Myocyte (in vitro differentiated cells): ENCODE measurements at regions not wholly inside any gene's neighbourhood (a gene's known extent, or its start where the extent isn't known, plus 50 kb on each side); places are given as distances from the start of the nearest gene placed in this dataset.

Experiments
- DNase-seq: peaks from one replicate; pipeline ENCODE4 v3.0.0-alpha.2; 2012; ENCODE audit warnings: low read depth

DNA sequence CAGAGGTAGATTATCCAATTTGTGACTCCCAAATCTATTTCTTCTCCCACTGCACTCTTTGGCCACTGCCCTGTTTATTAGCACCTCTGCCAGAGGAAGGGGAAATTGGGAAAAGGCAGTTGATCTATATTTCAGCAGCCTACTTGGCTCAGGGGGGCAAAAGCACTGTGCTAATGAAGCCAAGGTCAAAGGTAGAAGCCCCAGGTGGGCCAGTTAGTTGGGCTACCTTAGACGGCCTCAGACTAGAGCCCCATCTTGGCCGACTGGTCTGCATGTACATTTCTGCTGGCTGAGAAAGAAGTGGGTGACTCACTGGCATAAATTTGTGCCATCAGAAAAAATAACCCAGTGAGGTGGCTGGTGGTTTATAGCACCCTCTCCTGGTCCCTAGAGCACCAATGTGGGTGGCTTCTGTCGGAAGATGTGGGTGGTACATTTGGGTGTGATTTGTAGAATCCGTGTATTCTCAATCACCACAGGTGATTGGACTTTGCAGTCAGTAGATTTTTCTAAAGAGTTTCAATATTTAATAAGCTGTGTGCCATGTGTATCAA lies 293.3 kb upstream of the MKI67 start:
- DNase-seq: no peak

GRCh38 chr10:128420623-128421022 lies 294.4 kb upstream of the MKI67 start:
- no peak for DNase-seq

DNA sequence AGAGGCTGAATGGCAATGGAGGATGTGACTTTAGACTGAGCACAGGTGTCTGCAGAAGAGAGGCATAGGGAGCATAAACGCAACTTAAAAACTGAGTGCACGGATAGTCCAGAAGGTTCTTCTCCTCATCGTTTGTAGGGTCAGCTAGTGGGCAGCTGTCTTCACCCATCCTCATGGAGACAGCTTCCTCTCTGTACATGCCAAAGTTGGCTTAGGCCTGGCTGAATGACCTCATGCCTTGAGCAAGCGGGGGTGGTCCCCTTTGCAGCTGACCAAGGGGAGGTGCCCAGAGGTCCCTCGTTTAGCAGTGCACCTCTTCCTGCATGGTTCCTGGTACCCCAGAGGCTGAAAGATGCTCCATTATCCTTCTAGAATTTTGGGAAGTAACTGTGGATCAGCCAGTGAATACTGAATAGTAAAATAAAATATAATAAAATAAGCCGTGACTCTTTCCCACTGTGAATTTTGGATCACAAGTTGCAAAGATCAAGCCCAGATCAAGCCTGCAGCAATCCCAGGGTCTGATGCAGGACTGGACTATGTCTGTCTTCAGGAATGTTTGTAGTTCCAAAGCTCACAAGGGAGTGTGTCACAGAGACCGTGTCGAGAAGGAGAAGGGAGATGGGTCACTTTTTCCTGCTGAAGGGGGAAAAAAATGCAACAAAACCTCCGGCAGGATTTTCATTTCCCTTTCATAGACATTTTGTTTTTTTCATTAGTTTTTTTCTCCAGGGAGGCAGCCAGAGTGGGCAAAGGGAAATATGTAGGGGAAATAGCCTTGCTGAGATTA lies 295.3 kb upstream of the MKI67 start:
- no peak for DNase-seq

- no peak for DNase-seq
These were observed 296.0 kb upstream of the MKI67 start for GRCh38 chr10:128422190-128422589.

DNA sequence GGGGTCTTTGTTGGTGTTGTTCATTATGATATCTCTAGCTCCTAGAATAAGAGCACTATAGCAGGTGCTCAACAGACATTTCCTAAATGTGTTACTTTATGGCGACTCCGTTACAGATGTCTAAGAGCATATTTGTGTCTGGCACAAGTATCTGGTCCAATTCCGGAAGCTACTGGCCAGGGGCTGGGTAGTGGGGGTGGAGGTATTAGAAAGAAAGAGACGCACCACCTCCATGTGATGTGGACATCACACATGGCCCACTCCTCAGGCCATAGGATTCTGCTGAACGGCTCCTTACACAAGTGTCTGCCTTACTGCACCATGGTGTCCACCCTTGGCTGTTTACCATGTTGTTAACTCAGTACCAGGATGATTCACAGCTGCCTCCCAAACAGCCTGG lies 296.8 kb upstream of the MKI67 start:
- no peak for DNase-seq

GRCh38 chr10:128429321-128429720 lies 303.1 kb upstream of the MKI67 start:
- no peak for DNase-seq

- no peak for DNase-seq
These were observed 303.8 kb upstream of the MKI67 start for GRCh38 chr10:128429835-128430513.

- DNase-seq: no peak
These were observed 304.9 kb upstream of the MKI67 start for GRCh38 chr10:128431083-128431482.

- no peak for DNase-seq
These were observed 305.3 kb upstream of the MKI67 start for GRCh38 chr10:128431506-128431905.

DNA sequence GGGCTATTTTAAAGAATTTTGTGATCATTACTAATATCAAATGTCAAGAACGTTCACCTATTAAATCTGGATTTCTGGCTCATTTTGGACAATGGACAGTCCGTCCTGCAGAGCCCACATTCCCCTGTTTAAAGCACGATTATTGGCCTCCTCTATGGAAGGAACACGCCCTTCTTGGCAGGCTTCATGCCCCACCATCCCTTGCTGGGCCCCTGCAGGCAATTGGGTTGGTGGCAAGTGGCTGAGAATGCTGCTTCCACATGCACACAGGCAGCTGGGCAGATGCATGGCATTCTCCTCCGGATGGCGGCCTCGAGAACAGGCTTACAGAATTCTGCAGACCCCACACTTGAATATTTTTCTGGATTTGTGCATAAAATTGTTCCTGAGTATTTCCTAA lies 305.8 kb upstream of the MKI67 start:
- DNase-seq: no peak

DNA sequence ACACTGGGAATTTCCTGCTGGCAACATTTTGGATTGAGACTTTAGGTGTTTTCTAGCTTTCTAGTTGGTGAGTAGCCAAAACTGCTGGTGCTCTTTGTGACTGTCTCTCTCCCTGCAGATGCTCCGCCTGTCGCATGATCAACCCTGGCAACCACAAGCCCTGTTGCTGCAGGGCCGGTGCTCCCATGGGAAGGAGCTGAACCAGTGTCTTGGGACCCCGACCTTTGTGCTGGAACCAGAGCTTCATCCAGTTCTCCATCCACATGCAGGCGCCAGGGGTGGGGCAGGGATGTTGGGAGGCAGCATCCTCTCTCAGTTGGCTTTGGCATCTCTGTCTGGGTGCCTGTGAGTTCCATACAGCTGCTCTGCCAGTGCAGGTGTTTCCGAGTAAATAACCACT lies 306.2 kb upstream of the MKI67 start:
- no peak for DNase-seq

DNA sequence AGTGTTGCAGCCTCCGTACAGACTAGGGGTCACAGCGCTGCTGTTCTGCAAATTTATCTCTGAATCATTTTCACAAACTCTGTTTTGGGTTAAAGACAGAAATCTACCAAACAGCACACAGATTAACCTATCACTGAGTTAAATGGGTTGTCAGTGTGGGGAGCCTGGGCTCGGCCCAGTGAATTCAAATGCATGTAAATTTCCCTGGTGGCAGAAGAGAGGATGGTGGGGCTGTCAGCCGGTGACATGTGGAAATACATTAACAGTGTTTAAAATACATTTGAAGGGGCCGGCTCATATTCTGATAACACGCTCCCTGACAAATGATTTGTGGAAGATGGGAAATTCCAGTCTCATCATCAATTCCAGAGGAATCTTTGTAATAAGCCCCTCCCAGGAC lies 309.6 kb upstream of the MKI67 start:
- no peak for DNase-seq

- no peak for DNase-seq
These were observed 311.6 kb upstream of the MKI67 start for GRCh38 chr10:128437786-128438345.

DNA sequence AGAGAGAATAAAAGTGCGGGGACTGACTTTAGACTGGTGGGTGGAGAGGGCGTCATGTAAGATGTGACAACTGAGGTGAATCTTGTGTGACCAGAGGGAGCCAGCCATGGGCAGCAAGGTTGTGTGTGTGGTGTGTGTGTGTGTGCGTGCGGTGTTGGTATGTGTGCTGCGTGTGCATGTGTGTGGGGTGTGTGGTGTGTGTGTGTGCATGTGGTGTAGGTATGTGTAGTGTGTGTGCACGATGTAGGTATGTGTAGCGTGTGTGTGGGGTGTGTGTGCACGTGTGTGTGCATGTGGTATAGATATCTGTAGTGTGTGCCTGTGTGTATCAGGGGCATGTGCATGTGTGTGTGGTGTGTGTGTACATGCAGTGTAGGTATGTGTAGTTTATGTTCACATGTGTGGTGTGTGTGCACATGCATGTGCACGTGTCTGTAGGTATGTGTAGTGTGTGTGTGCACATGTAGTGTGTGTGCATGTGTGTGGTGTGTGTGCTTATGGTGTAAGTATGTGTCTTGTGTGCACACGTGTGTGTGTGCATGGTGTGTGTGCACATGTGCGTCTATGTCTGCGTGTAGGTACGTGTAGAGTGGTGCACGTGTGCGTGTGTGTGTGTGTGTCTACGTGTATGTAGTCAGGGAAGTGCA lies 312.3 kb upstream of the MKI67 start:
- DNase-seq: no peak

GRCh38 chr10:128440513-128441160 lies 314.4 kb upstream of the MKI67 start:
- DNase-seq: no peak

GRCh38 chr10:128443925-128444518 lies 317.8 kb upstream of the MKI67 start:
- no peak for DNase-seq

- DNase-seq: no peak
These were observed 322.6 kb upstream of the MKI67 start for GRCh38 chr10:128448796-128449195.

- DNase-seq: no peak
These were observed 325.7 kb upstream of the MKI67 start for GRCh38 chr10:128451879-128452278.

- DNase-seq: no peak
These were observed 330.0 kb upstream of the MKI67 start for GRCh38 chr10:128456271-128456670.

DNA sequence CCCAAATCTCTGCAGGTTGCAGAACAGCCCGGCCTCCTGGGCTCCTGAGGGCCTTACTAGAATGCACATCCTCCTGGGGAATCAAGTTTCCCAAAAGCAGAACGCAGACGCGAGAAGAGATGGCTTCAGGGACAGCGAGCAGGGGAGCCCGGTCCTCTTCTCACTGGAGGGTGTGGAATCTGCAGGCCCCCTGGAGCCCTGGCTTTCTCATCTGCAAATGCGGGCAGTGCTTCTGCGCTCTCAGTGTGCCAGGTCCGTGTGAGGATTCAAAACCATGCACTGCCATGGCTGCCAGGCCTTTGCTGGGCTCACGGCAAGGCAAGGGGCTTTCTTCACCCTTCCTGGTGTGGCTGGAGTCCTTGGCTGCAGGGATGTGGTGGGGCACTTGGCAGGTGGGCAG lies 330.9 kb upstream of the MKI67 start:
- no peak for DNase-seq

GRCh38 chr10:128461991-128462390 lies 335.8 kb upstream of the MKI67 start:
- DNase-seq: no peak
